Spleen (tissue), 11 donors: ENCODE measurements at regions not wholly inside any gene's neighbourhood (a gene's known extent, or its start where the extent isn't known, plus 50 kb on each side); places are given as distances from the start of the nearest gene placed in this dataset.

Experiments
- DNase-seq: peaks from one replicate; pipeline ENCODE4 v3.0.0-alpha.2; 2020
- H3K27ac ChIP-seq, 8 donors: fragments of 200-600 bp; sonication (generic) in 7 of 8; 1 replicate in 4 of 8; 2 replicates in 4 of 8; pipeline versions ENCODE4 v1.5.0 to v1.8.0; 2016 to 2021; ENCODE audit warnings: inconsistent platforms in 4 of 8, mild to moderate bottlenecking in 4 of 8, moderate library complexity in 1 of 8
- H3K27me3 ChIP-seq, 7 donors: fragments of 200-600 bp; sonication (generic) in 6 of 7; replicated peaks in 1 of 7; 1 replicate in 4 of 7; 2 replicates in 3 of 7; pipeline versions ENCODE4 v1.5.0 to v1.8.0; 2016 to 2021; ENCODE audit warnings: inconsistent platforms in 3 of 7, mild to moderate bottlenecking in 1 of 7
- H3K36me3 ChIP-seq, 6 donors: fragments of 200-600 bp; sonication (generic) in 5 of 6; 1 replicate in 4 of 6; 2 replicates in 2 of 6; pipeline versions ENCODE4 v1.5.0 to v1.8.0; 2016 to 2021; ENCODE audit warnings: inconsistent platforms in 2 of 6
- H3K4me1 ChIP-seq, 6 donors: fragments of 200-600 bp; sonication (generic) in 5 of 6; 1 replicate in 3 of 6; 2 replicates in 3 of 6; pipeline versions ENCODE4 v1.5.0 to v1.8.0; 2016 to 2021; ENCODE audit warnings: inconsistent platforms in 3 of 6
- H3K4me3 ChIP-seq, 8 donors: fragments of 200-600 bp; sonication (generic) in 7 of 8; 1 replicate in 4 of 8; 2 replicates in 4 of 8; pipeline versions ENCODE4 v1.5.0 to v1.8.0; 2016 to 2021; ENCODE audit warnings: inconsistent platforms in 4 of 8, mild to moderate bottlenecking in 4 of 8, moderate library complexity in 2 of 8
- H3K9me3 ChIP-seq, 8 donors: fragments of 200-600 bp; sonication (generic) in 7 of 8; 1 replicate in 4 of 8; 2 replicates in 4 of 8; pipeline versions ENCODE4 v1.5.0 to v1.8.0; 2016 to 2021; ENCODE audit warnings: inconsistent platforms in 4 of 8
- POLR2A ChIP-seq, 3 donors: fragments of 450-650 bp; IDR thresholded peaks; one replicate each; pipeline ENCODE4 v1.5.1; 2017; ENCODE audit warnings: antibody characterized with exemption in 3 of 3, mild to moderate bottlenecking in 1 of 3
- POLR2AphosphoS5 ChIP-seq, 3 donors: sonication (generic); formaldehyde crosslinking; IDR thresholded peaks; one replicate each; pipeline ENCODE4 v1.5.1; 2017; ENCODE audit warnings: antibody characterized with exemption in 3 of 3
- WGBS, 5 donors: extraction: QIAGEN DNeasy Blood & Tissue Kit in 3 of 5; methylation state at CpG; one replicate each; pipeline versions ENCODE4 v1.1.5 to v1.1.7; 2013 to 2018; 5-methylcytosine and 5-hydroxymethylcytosine counted together
- intact Hi-C: fragments of 100-400 bp; cut with DNase I; formaldehyde crosslinking; loops from one replicate; pipeline ENCODE4 v1.15.0; 2023; ENCODE audit warnings: low total_unique reads
- TF ChIP-seq, protein P1 (sequence below), 11 experiments: fragments of 200-600 bp in 7 of 11; fragments of 450-650 bp in 4 of 11; sonication (generic) in 4 of 11; IDR thresholded peaks in 8 of 11; conservative IDR thresholded peaks in 3 of 11; 1 replicate in 7 of 11; 2 replicates in 4 of 11; pipeline versions ENCODE4 v1.4.0 to v1.8.0; 2016 to 2021; ENCODE audit warnings: antibody characterized with exemption in 11 of 11, inconsistent platforms in 4 of 11, mild to moderate bottlenecking in 1 of 11
- donor health status: healthy with polysubstance abuse.
- donor health status: DM: no; HTN: no; CAD: no; lungs with moderate emphysema.
- donor health status: DM: no; HTN: no; CAD: no.
- donor health status: Bipolar disorder and iron deficiency.
- donor health status: healthy.
- donor health status: DM: no; HTN: no; CAD: no.
- donor health status: DM: yes; HTN: yes; CAD: no.

- H3K27me3 ChIP-seq = no peaks in the 10 kb centered on the region
- no peaks in the 10 kb centered on the region for H3K36me3 ChIP-seq
- TF ChIP-seq POLR2AphosphoS5 (IDR thresholded peaks at IDR 0.05) (no peak), POLR2A (IDR thresholded peaks at IDR 0.05) (no peak)
- TF ChIP-seq, protein P1, sequence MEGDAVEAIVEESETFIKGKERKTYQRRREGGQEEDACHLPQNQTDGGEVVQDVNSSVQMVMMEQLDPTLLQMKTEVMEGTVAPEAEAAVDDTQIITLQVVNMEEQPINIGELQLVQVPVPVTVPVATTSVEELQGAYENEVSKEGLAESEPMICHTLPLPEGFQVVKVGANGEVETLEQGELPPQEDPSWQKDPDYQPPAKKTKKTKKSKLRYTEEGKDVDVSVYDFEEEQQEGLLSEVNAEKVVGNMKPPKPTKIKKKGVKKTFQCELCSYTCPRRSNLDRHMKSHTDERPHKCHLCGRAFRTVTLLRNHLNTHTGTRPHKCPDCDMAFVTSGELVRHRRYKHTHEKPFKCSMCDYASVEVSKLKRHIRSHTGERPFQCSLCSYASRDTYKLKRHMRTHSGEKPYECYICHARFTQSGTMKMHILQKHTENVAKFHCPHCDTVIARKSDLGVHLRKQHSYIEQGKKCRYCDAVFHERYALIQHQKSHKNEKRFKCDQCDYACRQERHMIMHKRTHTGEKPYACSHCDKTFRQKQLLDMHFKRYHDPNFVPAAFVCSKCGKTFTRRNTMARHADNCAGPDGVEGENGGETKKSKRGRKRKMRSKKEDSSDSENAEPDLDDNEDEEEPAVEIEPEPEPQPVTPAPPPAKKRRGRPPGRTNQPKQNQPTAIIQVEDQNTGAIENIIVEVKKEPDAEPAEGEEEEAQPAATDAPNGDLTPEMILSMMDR (IDR thresholded peaks at IDR 0.05 in 8 of 11, conservative IDR thresholded peaks at IDR 0.05 in 3 of 11) = no peak
- WGBS, 5 donors = 63 to 78% (median 64%) methylated on average over 3 of the region's 3 CpGs
- DNase-seq = no peak
- H3K9me3 ChIP-seq = no peaks in the 10 kb centered on the region
- no peak overlapping the region for H3K4me3 ChIP-seq
- intact Hi-C loops = no loop called here
- H3K4me1 ChIP-seq = peaks cover 13 to 51% (median 33%) of the 10 kb centered on the region in 6 donors
- no peak overlapping the region for H3K27ac ChIP-seq
These were observed 98.7 kb upstream of the MLN start for GRCh38 chr6:33902457-33902853.

GRCh38 chr6:33901822-33902456, 98.1 kb upstream of the MLN start:
- H3K36me3 ChIP-seq = no peaks in the 10 kb centered on the region
- 87 to 97% (median 91%) methylated on average over 5 of the region's 5 CpGs for WGBS, 5 donors
- intact Hi-C loops = no loop called here

GRCh38 chr6:33898771-33899170, 95.0 kb upstream of the MLN start:
- intact Hi-C loops = no loop called here
- TF ChIP-seq, protein P1 (IDR thresholded peaks at IDR 0.05 in 8 of 11, conservative IDR thresholded peaks at IDR 0.05 in 3 of 11) = no peak
- TF ChIP-seq POLR2A (IDR thresholded peaks at IDR 0.05) (no peak), POLR2AphosphoS5 (IDR thresholded peaks at IDR 0.05) (no peak)
- no peaks in the 10 kb centered on the region for H3K36me3 ChIP-seq
- DNase-seq = no peak
- no peak overlapping the region for H3K27ac ChIP-seq
- H3K4me3 ChIP-seq = no peak overlapping the region
- H3K27me3 ChIP-seq = no peaks in the 10 kb centered on the region
- H3K4me1 ChIP-seq = peaks cover 0 to 14% (median 3%) of the 10 kb centered on the region in 6 donors
- 57 to 67% (median 65%) methylated on average over 3 of the region's 3 CpGs for WGBS, 5 donors
- H3K9me3 ChIP-seq = no peaks in the 10 kb centered on the region

More at GRCh38 chr6:33901822-33902456, 98.1 kb upstream of the MLN start:
- peaks cover 13 to 46% (median 33%) of the 10 kb centered on the region in 6 donors for H3K4me1 ChIP-seq
- TF ChIP-seq, protein P1 (IDR thresholded peaks at IDR 0.05 in 8 of 11, conservative IDR thresholded peaks at IDR 0.05 in 3 of 11) = no peak
- no peak for TF ChIP-seq POLR2AphosphoS5 (IDR thresholded peaks at IDR 0.05)
- TF ChIP-seq POLR2A (IDR thresholded peaks at IDR 0.05) = no peak
- no peaks in the 10 kb centered on the region for H3K9me3 ChIP-seq
- no peaks in the 10 kb centered on the region for H3K27me3 ChIP-seq
- no peak overlapping the region for H3K4me3 ChIP-seq
- H3K27ac ChIP-seq = no peak overlapping the region
- DNase-seq = no peak

DNA sequence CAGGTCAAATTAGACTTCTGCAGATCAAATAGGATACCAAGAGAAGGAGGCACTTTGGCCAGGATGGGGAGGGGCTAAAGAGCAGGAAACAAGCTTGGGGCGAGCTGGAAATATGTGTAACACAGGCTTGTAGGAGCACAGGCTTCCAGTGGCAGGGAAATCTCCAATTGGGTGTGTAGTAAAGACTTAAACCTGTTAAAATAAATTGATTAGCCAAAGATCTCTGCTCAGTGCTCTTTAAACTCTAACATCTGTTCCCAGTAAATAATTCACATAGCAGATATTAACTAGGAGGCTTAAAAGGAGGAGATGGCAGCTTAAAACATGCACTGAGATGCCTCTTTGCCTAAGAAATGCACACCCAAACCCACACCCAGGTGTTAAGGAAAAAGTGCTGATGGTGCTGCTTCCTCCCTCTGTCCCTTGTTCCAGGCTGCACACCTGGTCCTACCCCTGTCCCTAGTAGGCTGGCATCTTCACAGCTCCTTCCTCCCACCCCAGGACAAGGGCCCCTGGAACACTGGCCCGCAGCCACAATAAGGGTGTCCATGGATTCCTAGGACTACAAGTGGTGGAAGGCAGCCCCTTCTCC, 93.5 kb upstream of the MLN start:
- intact Hi-C loops = no loop called here
- H3K4me1 ChIP-seq = peaks cover 0 to under 1% (median 0%) of the 10 kb centered on the region in 6 donors
- DNase-seq = no peak
- no peak overlapping the region for H3K4me3 ChIP-seq
- no peaks in the 10 kb centered on the region for H3K36me3 ChIP-seq
- TF ChIP-seq, protein P1 (IDR thresholded peaks at IDR 0.05 in 8 of 11, conservative IDR thresholded peaks at IDR 0.05 in 3 of 11) = no peak
- TF ChIP-seq POLR2A (IDR thresholded peaks at IDR 0.05) (no peak), POLR2AphosphoS5 (IDR thresholded peaks at IDR 0.05) (no peak)
- WGBS, 5 donors = 56 to 74% (median 67%) methylated on average over 2 of the region's 2 CpGs
- peaks cover 0 to 8% (median 0%) of the 10 kb centered on the region in 7 donors for H3K27me3 ChIP-seq
- H3K27ac ChIP-seq = no peak overlapping the region
- H3K9me3 ChIP-seq = no peaks in the 10 kb centered on the region
